ENCODE measurements at regions not wholly inside any gene's neighbourhood (a gene's known extent, or its start where the extent isn't known, plus 50 kb on each side); places are given as distances from the start of the nearest gene placed in this dataset.

GRCh38 chr2:9109871-9110270 is 96.7 kb upstream of the ASAP2 start:
- Histone ChIP-seq H3K4me3 (no peak overlapping the region), H3K4me1 (ENCODE audit: control insufficient read depth in 1 of 2, low read depth in 2 of 2) (peaks cover 0 to 10% of the 10 kb centered on the region in 2 donors), H3K27me3 (replicated peaks; ENCODE audit: insufficient read depth) (no peaks in the 10 kb centered on the region), H3K36me3 (no peaks in the 10 kb centered on the region), H3K27ac (no peak overlapping the region), H3K9me3 (no peaks in the 10 kb centered on the region)
- TF ChIP-seq CTCF (IDR thresholded peaks at IDR 0.05): no peak
- no peak for ATAC-seq (ENCODE audit: insufficient number of reproducible peaks, low FRiP score, low read depth)
- DNase-seq (ENCODE audit: low spot score): no peak

GRCh38 chr2:9108210-9108967 is 98.2 kb upstream of the ASAP2 start:
- H3K9me3 ChIP-seq: no peaks in the 10 kb centered on the region
- no peaks in the 10 kb centered on the region for H3K36me3 ChIP-seq
- no peak for TF ChIP-seq CTCF (IDR thresholded peaks at IDR 0.05)
- H3K4me3 ChIP-seq: no peak overlapping the region
- no peak overlapping the region for H3K27ac ChIP-seq
- H3K27me3 ChIP-seq (replicated peaks; ENCODE audit: insufficient read depth): no peaks in the 10 kb centered on the region
- no peak for ATAC-seq (ENCODE audit: insufficient number of reproducible peaks, low FRiP score, low read depth)
- H3K4me1 ChIP-seq (ENCODE audit: control insufficient read depth in 1 of 2, low read depth in 2 of 2): peaks cover 0 to 10% of the 10 kb centered on the region in 2 donors
- no peak for DNase-seq (ENCODE audit: low spot score)

- DNase-seq (ENCODE audit: low spot score) (no peak), ATAC-seq (ENCODE audit: insufficient number of reproducible peaks, low FRiP score, low read depth) (no peak)
- no peak for TF ChIP-seq CTCF (IDR thresholded peaks at IDR 0.05)
- Histone ChIP-seq H3K36me3 (no peaks in the 10 kb centered on the region), H3K4me1 (ENCODE audit: control insufficient read depth in 1 of 2, low read depth in 2 of 2) (peaks cover 0 to 8% of the 10 kb centered on the region in 2 donors), H3K9me3 (no peaks in the 10 kb centered on the region), H3K27me3 (replicated peaks; ENCODE audit: insufficient read depth) (no peaks in the 10 kb centered on the region), H3K4me3 (no peak overlapping the region), H3K27ac (no peak overlapping the region)
Measured at GRCh38 chr2:9107168-9108025, 99.2 kb upstream of the ASAP2 start.

GRCh38 chr2:9106338-9107167 is 100.1 kb upstream of the ASAP2 start:
- Histone ChIP-seq H3K27me3 (replicated peaks; ENCODE audit: insufficient read depth) (no peaks in the 10 kb centered on the region), H3K4me3 (no peak overlapping the region), H3K9me3 (no peaks in the 10 kb centered on the region), H3K4me1 (ENCODE audit: control insufficient read depth in 1 of 2, low read depth in 2 of 2) (no peaks in the 10 kb centered on the region), H3K27ac (no peak overlapping the region), H3K36me3 (no peaks in the 10 kb centered on the region)
- no peak for ATAC-seq (ENCODE audit: insufficient number of reproducible peaks, low FRiP score, low read depth)
- DNase-seq (ENCODE audit: low spot score): no peak
- no peak for TF ChIP-seq CTCF (IDR thresholded peaks at IDR 0.05)

Data from thoracic aorta (tissue), 2 donors.